HUES64 (cell line): ENCODE measurements at regions not wholly inside any gene's neighbourhood (a gene's known extent, or its start where the extent isn't known, plus 50 kb on each side); places are given as distances from the start of the nearest gene placed in this dataset.
"Not testable (repeated sequence)": the region's sequence is repeated elsewhere in the genome, so short reads cannot be mapped to it uniquely, and the experiment has no call there.

Experiments used
- H3K27ac ChIP-seq: 2 replicates; pipeline ENCODE4 v1.7.0; 2013; ENCODE audit warnings: low read depth, low read length, inconsistent platforms
- H3K27me3 ChIP-seq: 2 replicates; pipeline ENCODE4 v1.6.1; 2013; ENCODE audit warnings: mild to moderate bottlenecking, low read length; ENCODE audit not compliant: insufficient read depth
- H3K36me3 ChIP-seq: 2 replicates; pipeline ENCODE4 v1.6.1; 2013; ENCODE audit warnings: mild to moderate bottlenecking, low read length; ENCODE audit not compliant: insufficient read depth
- H3K4me1 ChIP-seq: 2 replicates; pipeline ENCODE4 v1.6.1; 2013; ENCODE audit warnings: mild to moderate bottlenecking, low read length, moderate library complexity; ENCODE audit not compliant: insufficient read depth
- H3K4me3 ChIP-seq: 2 replicates; pipeline ENCODE4 v1.5.1; 2013; ENCODE audit warnings: mild to moderate bottlenecking, low read length, moderate library complexity
- H3K9ac ChIP-seq: 2 replicates; pipeline ENCODE4 v1.6.1; 2013; ENCODE audit warnings: mild to moderate bottlenecking, low read depth, low read length
- H3K9me3 ChIP-seq: 2 replicates; pipeline ENCODE4 v1.6.1; 2013; ENCODE audit warnings: low read depth, low read length; ENCODE audit not compliant: insufficient read depth
- WGBS: fragments of 150-250, 120-280 bp; methylation state at CpG from one replicate; pipeline ENCODE4 v1.1.7; 2013; ENCODE audit warnings: missing lambda C conversion rate; 5-methylcytosine and 5-hydroxymethylcytosine counted together

DNA sequence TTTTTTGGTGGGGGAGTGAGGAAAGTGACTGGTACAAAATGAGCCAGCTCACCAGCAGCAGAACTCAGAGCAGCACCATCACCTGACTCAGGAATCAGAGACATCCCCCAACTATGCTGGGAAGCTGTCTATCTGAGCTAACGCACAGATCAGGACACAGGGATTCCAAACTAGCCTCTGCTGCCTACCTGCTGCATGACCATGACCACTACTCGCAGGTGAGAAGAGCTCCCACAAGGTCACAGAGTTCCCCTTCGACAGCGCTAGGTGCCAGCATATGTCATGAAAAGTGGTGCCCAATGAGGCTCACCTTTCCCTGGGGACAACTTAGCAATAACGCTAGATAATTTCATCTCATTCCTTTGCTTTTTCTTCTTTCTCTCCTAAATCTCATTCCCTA, 662.6 kb upstream of the CPEB2 start:
- H3K9me3 ChIP-seq, result no peaks in the 10 kb centered on the region
- no peak overlapping the region for H3K27ac ChIP-seq
- H3K27me3 ChIP-seq, result no peaks in the 10 kb centered on the region
- WGBS, result 94% methylated on average over 5 of the region's 5 CpGs
- H3K4me3 ChIP-seq, result no peak overlapping the region
- peaks cover 11% of the 10 kb centered on the region; the same call in 1 of the 2 replicates for H3K4me1 ChIP-seq
- H3K36me3 ChIP-seq, result no peaks in the 10 kb centered on the region
- H3K9ac ChIP-seq, result no peak overlapping the region

DNA sequence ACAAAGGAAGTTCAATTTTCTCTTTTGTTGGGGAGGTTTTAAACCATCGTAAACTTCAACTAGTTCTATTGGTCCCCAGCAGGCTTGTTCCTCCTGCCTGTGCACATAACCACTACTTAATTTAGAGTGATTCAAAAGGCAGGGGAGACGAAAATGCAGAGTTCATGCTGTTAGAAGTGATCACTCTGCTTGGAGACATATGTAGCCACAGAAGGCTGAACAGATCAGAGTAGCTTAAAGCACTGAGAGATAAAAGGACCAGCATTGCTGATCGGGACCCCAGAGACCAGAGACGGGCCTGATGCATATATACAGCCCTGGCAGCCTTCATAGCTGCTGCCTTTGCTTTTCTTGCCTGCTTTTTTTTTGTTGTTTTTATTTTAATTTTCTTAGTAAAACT, 662.0 kb upstream of the CPEB2 start:
- Histone ChIP-seq H3K4me1 (peaks cover 11% of the 10 kb centered on the region; the same call in 1 of the 2 replicates), H3K9ac (no peak overlapping the region), H3K36me3 (no peaks in the 10 kb centered on the region), H3K4me3 (no peak overlapping the region), H3K27me3 (no peaks in the 10 kb centered on the region), H3K9me3 (no peaks in the 10 kb centered on the region), H3K27ac (no peak overlapping the region)
- WGBS, result 86% methylated on average over 3 of the region's 4 CpGs

DNA sequence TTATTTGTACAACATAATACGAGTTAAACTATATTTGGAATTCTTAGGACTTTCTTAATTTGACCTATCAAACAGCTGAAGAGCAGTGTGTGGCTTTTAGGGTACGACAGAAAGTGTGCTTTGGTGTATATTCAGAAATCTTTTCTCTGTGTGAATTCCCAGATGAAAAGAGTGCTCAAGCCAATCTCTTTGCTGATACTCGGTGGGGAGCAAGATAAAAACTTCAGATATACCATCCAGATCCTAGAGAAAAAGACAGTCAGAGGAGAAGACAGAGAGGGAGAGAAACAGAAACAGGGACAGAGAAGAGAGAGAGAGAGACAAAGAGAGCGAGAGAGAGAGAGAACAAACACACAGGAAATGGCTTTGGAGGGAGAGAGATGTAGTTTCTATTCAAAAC, 658.3 kb upstream of the CPEB2 start:
- WGBS, result 84% methylated on average over 3 of the region's 4 CpGs
- H3K27ac ChIP-seq, result no peak overlapping the region
- H3K36me3 ChIP-seq, result no peaks in the 10 kb centered on the region
- H3K9ac ChIP-seq, result no peak overlapping the region
- no peaks in the 10 kb centered on the region for H3K9me3 ChIP-seq
- H3K4me3 ChIP-seq, result no peak overlapping the region
- no peaks in the 10 kb centered on the region for H3K27me3 ChIP-seq
- peaks cover 11% of the 10 kb centered on the region; the same call in 1 of the 2 replicates for H3K4me1 ChIP-seq

DNA sequence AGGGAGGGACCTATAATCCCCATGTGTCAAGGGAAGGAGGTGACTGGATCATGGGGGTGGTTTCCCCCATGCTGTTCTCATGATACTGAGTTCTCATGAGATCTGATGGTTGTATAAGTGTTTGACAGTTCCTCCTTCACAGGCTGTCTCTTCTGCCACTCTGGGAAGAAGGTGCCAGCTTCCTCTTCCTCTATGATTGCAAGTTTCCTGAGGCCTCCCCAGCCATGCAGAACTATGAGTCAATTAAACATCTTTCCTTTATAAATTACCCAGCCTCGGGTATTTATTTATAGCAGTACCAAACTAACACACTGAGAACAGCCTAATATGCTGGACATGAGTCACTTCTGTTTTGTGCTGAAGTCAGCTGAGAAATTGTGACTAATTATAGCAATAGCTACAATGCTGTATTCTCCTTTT, 656.9 kb upstream of the CPEB2 start:
- Histone ChIP-seq H3K27me3 (no peaks in the 10 kb centered on the region), H3K27ac (no peak overlapping the region), H3K4me3 (no peak overlapping the region), H3K36me3 (no peaks in the 10 kb centered on the region), H3K9me3 (no peaks in the 10 kb centered on the region), H3K4me1 (0 out of 2 replicates have a peak, but pooled peaks cover under 1% of the 10 kb centered on the region), H3K9ac (no peak overlapping the region)
- 100% methylated on average over 1 of the region's 1 CpG for WGBS

DNA sequence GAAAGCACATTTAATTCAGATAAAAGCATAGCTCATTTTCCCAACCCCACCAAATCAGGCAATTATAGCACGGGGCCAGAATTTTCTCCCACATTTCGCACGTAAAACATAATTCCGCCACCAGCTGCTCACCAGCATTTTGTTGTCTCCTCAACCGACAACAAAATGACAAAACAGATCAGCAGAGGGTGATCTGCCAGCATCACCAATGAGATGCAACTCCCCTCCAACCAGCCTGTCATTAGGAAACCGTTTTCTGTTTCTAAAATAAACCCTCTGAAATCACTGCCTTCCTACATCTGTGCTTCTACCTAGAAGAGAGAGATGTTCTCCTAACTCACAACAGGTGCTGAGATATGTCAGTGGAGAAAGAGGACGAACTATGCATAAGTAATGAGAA, 654.8 kb upstream of the CPEB2 start:
- Histone ChIP-seq H3K36me3 (no peaks in the 10 kb centered on the region), H3K4me3 (no peak overlapping the region), H3K9ac (no peak overlapping the region), H3K27me3 (no peaks in the 10 kb centered on the region), H3K27ac (no peak overlapping the region), H3K4me1 (no peaks in the 10 kb centered on the region), H3K9me3 (no peaks in the 10 kb centered on the region)
- 87% methylated on average over 7 of the region's 7 CpGs for WGBS

DNA sequence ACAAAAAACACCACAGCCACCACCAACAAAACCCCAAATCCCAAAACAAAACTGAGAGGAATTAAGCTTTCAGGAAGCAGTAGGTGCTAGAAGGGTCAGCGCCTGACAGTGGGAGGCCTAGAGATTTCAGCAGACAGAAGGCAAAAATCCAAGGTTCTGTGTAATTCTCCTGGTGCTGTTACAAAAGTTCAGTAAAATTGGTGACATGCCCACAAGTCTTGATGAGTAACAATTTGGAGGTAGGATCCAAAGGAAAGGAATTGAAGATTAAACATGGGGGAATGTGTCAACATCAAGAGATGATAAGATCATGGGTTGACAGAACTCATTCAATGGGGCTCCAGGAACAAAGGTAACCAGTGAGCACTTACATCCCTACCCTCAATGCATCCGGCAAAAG, 653.8 kb upstream of the CPEB2 start:
- Histone ChIP-seq H3K4me3 (no peak overlapping the region), H3K27me3 (no peaks in the 10 kb centered on the region), H3K36me3 (no peaks in the 10 kb centered on the region), H3K27ac (no peak overlapping the region), H3K4me1 (no peaks in the 10 kb centered on the region), H3K9ac (no peak overlapping the region), H3K9me3 (no peaks in the 10 kb centered on the region)
- WGBS, result 89% methylated on average over 2 of the region's 2 CpGs

DNA sequence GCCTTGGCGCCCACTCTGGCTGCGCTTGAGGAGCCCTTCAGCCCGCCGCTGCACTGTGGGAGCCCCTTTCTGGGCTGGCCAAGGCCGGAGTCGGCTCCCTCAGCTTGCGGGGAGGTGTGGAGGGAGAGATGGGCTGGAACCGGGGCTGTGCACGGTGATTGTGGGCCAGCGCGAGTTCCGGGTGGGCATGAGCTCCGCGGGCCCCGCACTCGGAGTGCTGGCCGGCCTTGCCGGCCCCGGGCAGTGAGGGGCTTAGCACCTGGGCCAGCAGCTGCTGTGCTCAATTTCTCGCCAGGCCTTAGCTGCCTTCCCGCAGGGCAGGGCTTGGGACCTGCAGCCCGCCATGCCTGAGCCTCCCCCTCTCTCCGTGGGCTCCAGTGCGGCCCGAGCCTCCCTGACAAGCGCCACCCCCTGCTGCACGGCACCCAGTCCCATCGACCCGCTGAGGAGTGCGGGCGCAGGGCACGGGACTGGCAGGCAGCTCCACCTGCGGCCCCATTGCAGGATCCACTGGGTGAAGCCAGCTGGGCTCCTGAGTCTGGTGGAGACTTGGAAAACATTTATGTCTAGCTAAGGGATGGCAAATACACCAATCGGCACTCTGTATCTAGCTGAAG, 643.6 kb upstream of the CPEB2 start:
- not testable (repeated sequence) for H3K27me3 ChIP-seq, H3K9ac ChIP-seq, H3K9me3 ChIP-seq, H3K4me3 ChIP-seq, H3K36me3 ChIP-seq, H3K27ac ChIP-seq, H3K4me1 ChIP-seq
- 95% methylated on average over 34 of the region's 34 CpGs for WGBS

DNA sequence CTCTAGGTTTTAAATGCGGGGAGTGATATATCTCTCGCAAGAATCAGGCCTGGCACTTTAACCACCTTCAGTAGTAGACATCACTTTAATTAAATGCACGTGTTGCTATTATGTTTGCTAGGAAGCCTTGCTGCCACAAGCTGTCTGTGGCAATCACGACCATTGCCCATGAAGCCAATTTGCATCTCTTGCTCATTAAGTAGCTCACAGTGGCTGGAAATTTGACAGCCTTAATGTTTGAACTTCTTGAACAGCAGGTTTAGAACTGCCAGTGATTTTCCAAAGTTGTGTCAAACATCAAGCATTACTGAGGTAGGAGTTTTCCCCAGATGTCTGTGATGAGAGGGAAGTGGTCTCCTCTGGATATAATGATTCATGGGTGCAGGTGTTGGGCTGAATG, 642.3 kb upstream of the CPEB2 start:
- Histone ChIP-seq H3K9me3 (no peaks in the 10 kb centered on the region), H3K27ac (no peak overlapping the region), H3K36me3 (no peaks in the 10 kb centered on the region), H3K9ac (no peak overlapping the region), H3K4me3 (no peak overlapping the region), H3K27me3 (no peaks in the 10 kb centered on the region), H3K4me1 (peaks cover 6% of the 10 kb centered on the region; the same call in 1 of the 2 replicates)
- WGBS, result 95% methylated on average over 4 of the region's 4 CpGs

DNA sequence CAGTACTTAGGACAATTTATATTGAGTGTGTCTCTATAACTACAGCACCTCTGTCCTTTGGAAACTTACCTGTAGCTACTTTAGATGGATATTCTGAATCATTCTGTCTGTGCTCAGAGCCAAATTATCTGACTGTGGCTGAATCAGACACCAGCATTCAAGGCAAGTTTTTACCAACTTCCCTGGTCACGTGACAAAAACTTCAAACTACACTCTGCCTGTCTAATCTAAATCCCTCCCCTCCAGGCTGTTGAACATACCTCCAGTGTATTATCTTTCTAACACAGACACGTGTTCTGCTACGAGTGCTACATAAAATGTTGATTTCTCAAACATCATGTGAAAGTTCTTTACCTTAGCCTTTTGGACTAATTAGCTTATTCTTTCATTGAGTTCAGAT, 641.2 kb upstream of the CPEB2 start:
- WGBS, result 89% methylated on average over 3 of the region's 3 CpGs
- peaks cover 9% of the 10 kb centered on the region; the same call in 1 of the 2 replicates for H3K4me1 ChIP-seq
- H3K9ac ChIP-seq, result no peak overlapping the region
- H3K4me3 ChIP-seq, result no peak overlapping the region
- H3K27ac ChIP-seq, result no peak overlapping the region
- H3K9me3 ChIP-seq, result no peaks in the 10 kb centered on the region
- H3K36me3 ChIP-seq, result no peaks in the 10 kb centered on the region
- no peaks in the 10 kb centered on the region for H3K27me3 ChIP-seq

DNA sequence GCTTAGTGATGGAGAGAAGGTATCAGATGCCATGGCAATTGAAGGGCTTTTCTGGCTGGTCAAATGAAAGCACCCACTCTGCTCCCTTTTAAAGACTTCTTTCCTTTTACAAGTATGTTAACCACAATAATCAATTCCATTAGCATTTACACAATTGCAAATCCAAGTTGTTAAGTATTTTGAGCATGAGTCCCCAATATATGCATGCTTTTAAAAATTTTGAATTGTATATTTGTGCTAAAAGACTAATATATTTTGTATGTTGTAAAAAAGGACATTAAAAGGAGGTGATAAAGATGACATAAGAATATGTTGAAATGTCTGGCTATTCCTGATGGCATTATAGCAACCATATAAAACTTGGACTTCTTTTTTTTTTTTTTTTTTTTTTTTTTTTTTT, 639.9 kb upstream of the CPEB2 start:
- Histone ChIP-seq H3K9me3 (no peaks in the 10 kb centered on the region), H3K36me3 (no peaks in the 10 kb centered on the region), H3K4me1 (peaks cover 9% of the 10 kb centered on the region; the same call in 1 of the 2 replicates), H3K4me3 (no peak overlapping the region), H3K27ac (no peak overlapping the region), H3K27me3 (no peaks in the 10 kb centered on the region), H3K9ac (no peak overlapping the region)

DNA sequence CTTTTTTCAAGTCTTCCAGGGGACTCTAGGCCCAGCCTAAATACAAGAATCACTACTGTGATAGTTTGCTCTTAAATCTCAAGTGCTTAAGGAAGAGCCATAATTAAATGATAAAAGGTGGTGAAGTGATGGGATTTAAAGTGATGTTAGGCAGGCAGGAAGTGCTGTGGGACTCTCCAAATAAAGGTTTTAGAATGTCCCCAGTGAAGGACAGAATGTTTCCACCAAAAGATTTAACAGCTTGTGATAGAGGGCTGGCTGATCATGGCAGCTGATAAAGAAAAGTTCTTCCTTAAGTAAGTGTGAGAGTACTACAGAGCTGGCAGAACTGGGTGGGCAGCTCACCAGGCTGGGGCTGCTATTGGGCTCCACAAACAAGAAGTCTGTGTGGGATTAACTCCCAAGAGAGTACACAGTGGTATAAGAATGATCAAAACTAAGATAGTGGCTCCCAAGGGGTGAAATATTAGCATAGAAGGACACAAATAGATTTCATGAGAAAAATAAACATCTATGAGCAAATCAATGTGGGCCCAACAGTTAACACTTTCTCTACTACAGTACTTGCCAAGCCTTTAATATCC, 637.2 kb upstream of the CPEB2 start:
- Histone ChIP-seq H3K9me3 (no peaks in the 10 kb centered on the region), H3K9ac (no peak overlapping the region), H3K36me3 (no peaks in the 10 kb centered on the region), H3K27ac (no peak overlapping the region), H3K4me1 (peaks cover 9% of the 10 kb centered on the region; the same call in 1 of the 2 replicates), H3K4me3 (no peak overlapping the region), H3K27me3 (no peaks in the 10 kb centered on the region)

DNA sequence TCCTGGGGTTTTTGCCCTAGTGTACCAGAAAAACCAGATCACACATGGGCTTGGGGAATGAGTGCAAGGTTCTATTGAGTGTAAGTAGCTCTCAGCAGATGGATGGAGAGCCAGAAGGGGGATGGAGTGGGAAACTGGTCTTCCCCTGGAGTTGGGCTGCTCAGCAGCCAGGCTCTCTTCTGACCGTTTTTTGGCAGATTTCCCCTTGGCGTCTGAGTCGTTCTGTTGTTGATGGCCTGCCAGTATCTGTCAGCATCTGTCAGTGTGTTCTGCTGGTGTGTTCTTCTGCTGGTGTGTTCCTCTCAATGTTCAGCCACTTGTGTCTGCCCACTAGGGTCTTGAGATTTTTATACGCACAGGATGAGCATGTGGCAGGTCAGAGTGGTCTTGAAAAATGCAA, 633.9 kb upstream of the CPEB2 start:
- Histone ChIP-seq H3K4me1 (peaks cover 16% of the 10 kb centered on the region), H3K27me3 (no peaks in the 10 kb centered on the region), H3K9ac (no peak overlapping the region), H3K27ac (no peak overlapping the region), H3K4me3 (no peak overlapping the region), H3K36me3 (no peaks in the 10 kb centered on the region), H3K9me3 (no peaks in the 10 kb centered on the region)
- 84% methylated on average over 4 of the region's 4 CpGs for WGBS
